Putamen (tissue), 1 donor: ENCODE measurements at regions not wholly inside any gene's neighbourhood (a gene's known extent, or its start where the extent isn't known, plus 50 kb on each side); places are given as distances from the start of the nearest gene placed in this dataset.
"Not testable (repeated sequence)": the region's sequence is repeated elsewhere in the genome, so short reads cannot be mapped to it uniquely, and the experiment has no call there.

Source experiments
- DNase-seq: peaks from one replicate; pipeline ENCODE4 v3.0.0-alpha.2; 2016; ENCODE audit warnings: low spot score

- DNase-seq, result no peak
These were observed 286.7 kb upstream of the IRX4 start for GRCh38 chr5:2169430-2169808.

- DNase-seq, result no peak
These were observed 286.1 kb upstream of the IRX4 start for GRCh38 chr5:2168601-2169429.

- DNase-seq, result no peak
These were observed 284.9 kb upstream of the IRX4 start for GRCh38 chr5:2167671-2168070.

- no peak for DNase-seq
These were observed 284.3 kb upstream of the IRX4 start for GRCh38 chr5:2166979-2167377.

- DNase-seq, result no peak
These were observed 283.7 kb upstream of the IRX4 start for GRCh38 chr5:2166306-2166978.

- DNase-seq, result no peak
These were observed 283.0 kb upstream of the IRX4 start for GRCh38 chr5:2165615-2166305.

- no peak for DNase-seq
These were observed 282.5 kb upstream of the IRX4 start for GRCh38 chr5:2165203-2165602.

GRCh38 chr5:2164586-2164985, 281.9 kb upstream of the IRX4 start:
- no peak for DNase-seq

- no peak for DNase-seq
These were observed 281.3 kb upstream of the IRX4 start for GRCh38 chr5:2163940-2164490.

GRCh38 chr5:2163060-2163856, 280.5 kb upstream of the IRX4 start:
- no peak for DNase-seq

GRCh38 chr5:2160811-2161210, 278.1 kb upstream of the IRX4 start:
- DNase-seq, result no peak

- no peak for DNase-seq
These were observed 276.0 kb upstream of the IRX4 start for GRCh38 chr5:2158767-2159166.

- no peak for DNase-seq
These were observed 275.4 kb upstream of the IRX4 start for GRCh38 chr5:2158109-2158508.

- DNase-seq, result no peak
These were observed 274.6 kb upstream of the IRX4 start for GRCh38 chr5:2157372-2157771.

- DNase-seq, result no peak
These were observed 273.8 kb upstream of the IRX4 start for GRCh38 chr5:2156358-2157059.

GRCh38 chr5:2155556-2155955, 272.8 kb upstream of the IRX4 start:
- no peak for DNase-seq

- no peak for DNase-seq
These were observed 271.1 kb upstream of the IRX4 start for GRCh38 chr5:2153802-2154201.

GRCh38 chr5:2153350-2153749, 270.6 kb upstream of the IRX4 start:
- DNase-seq, result no peak

GRCh38 chr5:2151301-2151888, 268.7 kb upstream of the IRX4 start:
- not testable (repeated sequence) for DNase-seq

- DNase-seq, result no peak
These were observed 266.4 kb upstream of the IRX4 start for GRCh38 chr5:2149195-2149539.
